ENCODE measurements at regions not wholly inside any gene's neighbourhood (a gene's known extent, or its start where the extent isn't known, plus 50 kb on each side); places are given as distances from the start of the nearest gene placed in this dataset.
A peak's percentile ranks its signal among the peaks of the same experiment; 100 is the strongest.
"Not testable (repeated sequence)": the region's sequence is repeated elsewhere in the genome, so short reads cannot be mapped to it uniquely, and the experiment has no call there.

- not testable (repeated sequence) for DNase-seq (ENCODE audit: low spot score)
These were observed 87.3 kb upstream of the EEPD1 start for GRCh38 chr7:36065563-36066342.

DNA sequence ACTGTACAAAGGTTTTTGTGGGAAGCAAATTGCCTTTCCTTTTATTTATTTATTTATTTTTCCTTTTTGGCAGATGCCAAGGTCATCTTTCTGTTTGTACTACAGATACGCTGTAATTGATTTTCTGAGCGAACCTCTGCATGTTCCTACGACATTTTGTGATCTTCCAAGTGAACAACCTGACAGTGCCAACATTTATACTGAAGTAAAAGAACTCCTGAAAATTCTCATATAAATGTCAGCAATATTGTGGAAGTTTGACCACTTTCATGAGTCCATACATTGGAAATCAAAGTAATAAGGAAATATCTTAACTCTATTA, 86.8 kb upstream of the EEPD1 start:
- no peak for DNase-seq (ENCODE audit: low spot score)

GRCh38 chr7:36070230-36070629, 82.8 kb upstream of the EEPD1 start:
- no peak for DNase-seq (ENCODE audit: low spot score)

- no peak for DNase-seq (ENCODE audit: low spot score)
These were observed 81.4 kb upstream of the EEPD1 start for GRCh38 chr7:36071605-36072004.

- DNase-seq (ENCODE audit: low spot score): no peak
These were observed 80.4 kb upstream of the EEPD1 start for GRCh38 chr7:36072620-36073019.

DNA sequence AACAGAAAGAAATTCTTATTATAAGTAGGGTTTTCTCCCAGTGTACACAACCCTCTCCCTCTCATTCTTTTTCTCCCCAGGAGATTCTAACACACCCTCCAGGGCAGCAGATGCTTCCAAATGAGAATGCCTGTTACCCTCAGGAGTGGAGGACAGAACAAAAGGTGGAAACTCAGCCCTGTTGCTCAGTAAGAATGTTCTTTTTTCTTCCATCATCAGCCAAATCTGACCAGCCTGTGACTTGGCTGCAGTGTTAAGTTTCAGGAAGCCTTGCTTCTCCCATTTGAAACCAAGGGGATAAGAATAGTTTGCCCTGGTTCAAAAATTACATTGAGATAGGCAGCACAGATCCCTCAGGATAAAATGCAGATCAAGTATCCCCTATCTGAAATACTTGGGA, 77.5 kb upstream of the EEPD1 start:
- no peak for DNase-seq (ENCODE audit: low spot score)

DNA sequence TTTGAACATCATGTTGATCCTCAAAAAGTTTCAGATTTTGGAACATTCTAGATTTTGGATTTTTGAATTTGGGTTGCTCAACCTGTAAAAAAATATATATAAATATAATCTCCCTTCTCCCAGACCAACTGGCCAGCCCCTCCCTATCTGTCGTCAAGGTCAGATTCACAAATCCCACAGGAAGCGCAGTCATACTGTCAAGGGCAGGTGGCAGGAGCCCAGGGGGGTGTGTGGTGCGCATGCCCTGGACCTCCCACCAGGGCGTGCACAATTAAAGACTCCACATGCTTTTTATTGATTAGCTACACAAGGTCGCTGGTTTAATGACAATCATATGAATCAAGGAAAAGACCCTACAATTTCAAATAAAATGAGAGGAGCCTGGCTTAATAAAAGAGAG, 77.0 kb upstream of the EEPD1 start:
- no peak for DNase-seq (ENCODE audit: low spot score)

DNA sequence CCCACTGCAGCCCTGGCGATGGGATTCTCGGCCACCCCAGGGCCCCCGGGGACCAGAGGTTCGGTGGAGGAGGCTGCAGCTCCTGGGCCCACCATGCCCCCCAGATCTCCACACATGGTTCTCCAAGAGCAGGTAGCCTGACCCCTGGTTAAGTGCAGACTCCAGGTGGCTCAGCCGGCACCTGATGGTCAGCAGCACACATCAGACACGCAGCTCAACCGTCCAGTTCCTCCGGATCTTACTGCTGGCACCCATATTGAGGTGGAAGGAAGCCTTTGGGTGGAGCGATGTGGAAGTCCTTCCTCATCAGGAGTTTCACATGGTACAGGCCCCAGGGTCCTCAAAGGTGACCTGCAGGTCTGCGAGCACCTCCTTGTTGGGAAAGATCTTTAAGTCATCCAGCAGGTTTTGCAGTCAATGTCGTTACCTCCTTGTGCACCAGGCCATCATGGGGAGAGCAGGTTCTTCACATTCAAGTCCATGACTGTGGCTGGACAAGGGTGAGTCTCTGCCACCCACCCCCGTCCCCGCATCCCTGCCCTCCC, 74.2 kb upstream of the EEPD1 start:
- no peak for DNase-seq (ENCODE audit: low spot score)

GRCh38 chr7:36079446-36080025, 73.5 kb upstream of the EEPD1 start:
- no peak for DNase-seq (ENCODE audit: low spot score)

GRCh38 chr7:36080843-36081242, 72.2 kb upstream of the EEPD1 start:
- no peak for DNase-seq (ENCODE audit: low spot score)

GRCh38 chr7:36082216-36082615, 70.8 kb upstream of the EEPD1 start:
- DNase-seq (ENCODE audit: low spot score): no peak

- DNase-seq (ENCODE audit: low spot score): no peak
These were observed 70.1 kb upstream of the EEPD1 start for GRCh38 chr7:36082910-36083309.

DNA sequence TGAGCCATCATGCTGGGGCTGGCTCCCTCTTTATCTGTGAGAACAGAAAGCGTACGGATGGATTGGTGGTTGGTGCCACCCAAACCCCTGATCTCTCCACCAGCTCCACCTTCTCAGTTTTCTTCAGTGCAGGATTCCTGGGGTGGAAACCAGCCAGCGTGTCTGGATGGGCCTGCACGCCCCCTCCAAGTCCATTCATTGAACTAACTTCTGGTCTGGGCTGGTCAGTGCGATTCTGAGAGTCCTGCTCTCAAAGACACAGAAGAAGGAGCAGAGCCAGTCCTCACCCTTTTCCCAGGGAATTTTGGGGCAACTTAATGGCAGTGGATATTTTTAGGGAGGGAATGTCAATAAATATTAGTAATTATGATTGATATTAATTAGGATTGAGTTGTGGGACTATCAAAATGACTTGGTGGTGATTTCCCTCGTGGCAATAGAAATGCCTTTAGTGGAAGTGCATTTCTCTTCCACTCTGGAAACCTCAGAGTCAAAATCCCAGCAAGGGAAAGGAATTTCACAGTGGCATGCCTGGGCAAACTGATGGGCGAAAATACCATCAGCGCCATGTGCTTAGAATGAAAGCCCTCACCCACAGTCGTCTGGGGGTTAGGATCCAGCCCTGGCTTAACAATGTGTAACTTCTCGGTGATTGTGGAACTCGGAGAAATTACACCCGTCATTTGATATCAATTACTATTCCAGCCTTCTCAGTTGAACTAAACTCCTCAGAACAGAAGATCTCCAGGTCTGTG, 69.3 kb upstream of the EEPD1 start:
- no peak for DNase-seq (ENCODE audit: low spot score)

DNA sequence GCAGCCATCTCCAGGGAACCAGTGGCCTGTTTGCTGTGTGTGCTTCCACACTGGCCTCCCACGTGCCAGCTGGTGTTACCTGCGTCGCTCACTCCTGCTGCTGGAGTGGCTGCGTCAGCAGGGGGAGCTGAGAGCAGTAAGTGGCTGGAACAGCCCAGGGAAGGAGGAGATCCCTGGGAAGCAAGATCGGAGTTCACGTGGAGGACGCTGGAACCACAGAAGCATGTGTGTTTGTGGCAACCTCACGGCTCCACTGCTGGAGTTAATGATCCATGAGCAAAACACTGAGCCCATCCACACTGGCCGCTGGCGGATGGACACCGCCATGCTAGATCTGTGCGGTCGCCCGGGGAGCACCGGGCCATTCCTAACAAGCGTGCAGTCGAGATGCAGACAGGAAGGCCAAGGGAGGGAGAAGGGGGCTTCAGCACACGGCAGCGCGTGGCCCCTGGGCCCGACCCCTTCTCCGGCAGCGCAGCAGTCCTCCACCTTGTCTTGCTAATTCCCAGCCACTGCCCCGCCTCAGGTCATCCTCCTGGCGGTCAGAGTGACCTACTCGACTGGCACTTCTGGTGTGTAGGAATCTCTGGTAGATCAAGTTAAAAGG, 68.5 kb upstream of the EEPD1 start:
- peak; percentile 93 for DNase-seq (ENCODE audit: low spot score)

GRCh38 chr7:36085096-36085495, 68.0 kb upstream of the EEPD1 start:
- DNase-seq (ENCODE audit: low spot score): no peak

GRCh38 chr7:36086571-36086970, 66.5 kb upstream of the EEPD1 start:
- DNase-seq (ENCODE audit: low spot score): no peak

DNA sequence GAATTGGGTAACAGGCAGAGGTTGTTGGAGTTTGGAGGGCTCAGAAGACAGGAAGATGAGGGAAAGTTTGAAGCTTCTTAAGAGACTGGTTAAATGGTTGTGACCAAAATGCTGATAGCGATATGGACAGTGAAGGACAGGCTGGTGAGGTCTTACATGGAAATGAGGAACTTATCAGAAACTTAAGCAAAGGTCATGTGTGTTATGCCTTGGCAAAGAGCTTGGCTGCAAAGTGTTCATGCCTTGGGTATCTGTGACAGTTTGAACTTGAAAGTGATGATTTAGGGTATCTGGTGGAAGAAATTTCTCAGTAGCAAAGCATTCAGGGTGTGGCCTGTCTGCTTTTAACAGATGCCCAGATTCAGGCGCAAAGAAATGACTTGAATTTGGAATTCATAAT, 64.5 kb upstream of the EEPD1 start:
- no peak for DNase-seq (ENCODE audit: low spot score)

DNA sequence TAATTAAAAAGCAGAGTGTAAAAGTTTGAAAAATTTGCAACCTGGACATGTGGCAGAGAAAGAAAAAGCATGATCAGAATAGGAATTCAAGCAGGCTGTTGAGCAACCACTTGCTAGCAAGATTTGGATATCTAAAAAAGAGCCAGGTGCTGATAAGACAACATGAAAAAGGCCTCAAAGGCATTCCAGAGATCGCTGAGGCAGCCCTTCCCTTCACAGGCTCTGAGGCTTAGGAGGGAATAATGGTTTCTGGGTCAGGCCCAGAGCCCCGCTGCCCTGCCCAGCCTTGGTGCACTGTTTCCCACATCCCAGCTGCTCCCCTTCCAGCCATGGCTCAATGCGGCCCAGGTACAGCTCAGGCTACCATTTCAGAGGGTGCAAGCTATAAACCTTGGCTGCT, 64.1 kb upstream of the EEPD1 start:
- no peak for DNase-seq (ENCODE audit: low spot score)

DNA sequence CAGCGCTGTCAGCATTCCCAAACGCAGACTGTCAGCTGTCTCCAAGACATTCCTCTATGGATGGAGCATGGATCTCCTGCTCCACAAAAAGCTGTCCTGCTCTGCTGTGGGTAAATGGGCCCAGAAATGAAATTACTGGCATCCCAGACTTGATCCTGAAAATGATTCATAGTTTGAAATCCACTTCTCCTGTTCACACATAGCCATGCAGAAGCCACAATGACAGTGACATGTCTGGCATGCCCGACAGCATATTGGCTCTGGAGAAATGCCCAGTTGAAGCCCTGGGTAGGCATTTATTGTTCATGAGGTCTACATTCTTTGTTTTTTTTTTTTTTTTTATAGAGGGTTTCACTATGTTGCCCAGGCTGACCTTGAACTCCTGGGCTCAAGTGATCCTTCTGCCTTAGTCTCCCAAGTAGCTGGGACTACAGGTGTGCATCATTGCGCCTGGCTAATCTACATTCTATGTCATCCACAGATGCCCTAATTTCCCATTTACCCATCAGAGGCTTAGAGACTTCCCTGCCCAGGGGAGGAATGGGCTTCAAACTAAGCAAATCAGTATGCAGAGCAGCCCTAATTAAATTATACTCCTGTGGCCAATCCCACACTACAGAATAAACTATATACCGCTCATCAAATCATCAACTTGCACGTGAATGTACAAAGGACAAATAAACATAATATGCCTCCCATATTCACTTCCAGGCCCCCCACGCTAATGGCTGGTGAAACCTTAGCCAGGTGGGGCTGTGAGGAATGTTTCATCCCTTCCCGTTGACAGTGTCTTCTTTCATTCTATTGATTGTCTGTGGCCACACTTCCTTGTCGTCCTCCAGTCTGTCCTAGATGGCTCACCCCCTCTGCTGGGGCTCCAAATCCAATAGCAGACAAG, 61.8 kb upstream of the EEPD1 start:
- DNase-seq (ENCODE audit: low spot score): no peak

- DNase-seq (ENCODE audit: low spot score): no peak
These were observed 61.2 kb upstream of the EEPD1 start for GRCh38 chr7:36091874-36092176.

- DNase-seq (ENCODE audit: low spot score): no peak
These were observed 60.8 kb upstream of the EEPD1 start for GRCh38 chr7:36092221-36092771.
